ENCODE measurements at regions not wholly inside any gene's neighbourhood (a gene's known extent, or its start where the extent isn't known, plus 50 kb on each side); places are given as distances from the start of the nearest gene placed in this dataset.
"Not testable (repeated sequence)": the region's sequence is repeated elsewhere in the genome, so short reads cannot be mapped to it uniquely, and the experiment has no call there.

DNA sequence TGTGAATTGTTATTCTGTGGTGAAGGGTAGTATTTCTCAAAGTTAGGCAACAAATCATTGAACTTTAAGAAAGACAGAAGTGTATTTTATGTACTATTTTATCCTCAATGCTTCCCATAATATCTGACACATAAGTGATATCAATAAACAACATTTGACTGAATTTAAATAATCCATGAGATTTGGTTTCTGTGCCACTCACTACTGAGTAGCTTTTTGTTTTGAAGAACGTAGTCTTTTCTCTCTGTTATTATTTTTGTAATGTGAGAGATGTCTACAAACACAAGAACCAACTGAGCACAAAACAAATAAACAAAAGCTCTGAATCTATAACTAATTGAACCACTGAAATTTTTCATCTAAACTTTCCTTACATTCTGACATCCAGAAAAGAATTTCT, 401.2 kb downstream of the CHL1 start:
- TF ChIP-seq, protein P1, sequence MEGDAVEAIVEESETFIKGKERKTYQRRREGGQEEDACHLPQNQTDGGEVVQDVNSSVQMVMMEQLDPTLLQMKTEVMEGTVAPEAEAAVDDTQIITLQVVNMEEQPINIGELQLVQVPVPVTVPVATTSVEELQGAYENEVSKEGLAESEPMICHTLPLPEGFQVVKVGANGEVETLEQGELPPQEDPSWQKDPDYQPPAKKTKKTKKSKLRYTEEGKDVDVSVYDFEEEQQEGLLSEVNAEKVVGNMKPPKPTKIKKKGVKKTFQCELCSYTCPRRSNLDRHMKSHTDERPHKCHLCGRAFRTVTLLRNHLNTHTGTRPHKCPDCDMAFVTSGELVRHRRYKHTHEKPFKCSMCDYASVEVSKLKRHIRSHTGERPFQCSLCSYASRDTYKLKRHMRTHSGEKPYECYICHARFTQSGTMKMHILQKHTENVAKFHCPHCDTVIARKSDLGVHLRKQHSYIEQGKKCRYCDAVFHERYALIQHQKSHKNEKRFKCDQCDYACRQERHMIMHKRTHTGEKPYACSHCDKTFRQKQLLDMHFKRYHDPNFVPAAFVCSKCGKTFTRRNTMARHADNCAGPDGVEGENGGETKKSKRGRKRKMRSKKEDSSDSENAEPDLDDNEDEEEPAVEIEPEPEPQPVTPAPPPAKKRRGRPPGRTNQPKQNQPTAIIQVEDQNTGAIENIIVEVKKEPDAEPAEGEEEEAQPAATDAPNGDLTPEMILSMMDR (conservative IDR thresholded peaks at IDR 0.05; ENCODE audit: low read depth, low read length), result not testable (repeated sequence)
- not testable (repeated sequence) for TF ChIP-seq EZH2 (IDR thresholded peaks at IDR 0.05; ENCODE audit: borderline replicate concordance, low read depth, low read length, poor library complexity, severe bottlenecking)
